SJSA1 (cell line): ENCODE measurements at regions not wholly inside any gene's neighbourhood (a gene's known extent, or its start where the extent isn't known, plus 50 kb on each side); places are given as distances from the start of the nearest gene placed in this dataset.

ENCODE experiments used
- DNase-seq, 2 experiments: peaks; one replicate each; pipeline ENCODE4 v3.0.0-alpha.2; 2015 to 2020; ENCODE audit warnings: low spot score in 2 of 2, low read depth in 1 of 2
- H3K27ac ChIP-seq: fragments of 250-450 bp; sonication (Bioruptor Pico); 2 replicates; pipeline ENCODE4 v1.5.1; 2020; ENCODE audit warnings: mild to moderate bottlenecking, moderate library complexity
- H3K27me3 ChIP-seq: fragments of 250-450 bp; sonication (Bioruptor Pico); replicated peaks from 2 replicates; pipeline ENCODE4 v1.5.1; 2020; ENCODE audit warnings: mild to moderate bottlenecking, moderate library complexity
- H3K36me3 ChIP-seq: fragments of 250-450 bp; sonication (Bioruptor Pico); 2 replicates; pipeline ENCODE4 v1.5.1; 2020; ENCODE audit warnings: mild to moderate bottlenecking
- H3K4me1 ChIP-seq: fragments of 250-450 bp; sonication (Bioruptor Pico); replicated peaks from 2 replicates; pipeline ENCODE4 v1.6.1; 2021; ENCODE audit warnings: mild to moderate bottlenecking
- H3K4me3 ChIP-seq: fragments of 250-450 bp; sonication (Bioruptor Pico); 2 replicates; pipeline ENCODE4 v1.5.1; 2020; ENCODE audit warnings: mild to moderate bottlenecking
- H3K9me3 ChIP-seq: fragments of 250-450 bp; sonication (Bioruptor Pico); replicated peaks from 2 replicates; pipeline ENCODE4 v1.5.1; 2020; ENCODE audit warnings: mild to moderate bottlenecking

- Histone ChIP-seq H3K36me3 (no peaks in the 10 kb centered on the region), H3K4me3 (no peak overlapping the region), H3K4me1 (no peaks in the 10 kb centered on the region), H3K9me3 (no peaks in the 10 kb centered on the region), H3K27me3 (no peaks in the 10 kb centered on the region), H3K27ac (no peak overlapping the region)
- DNase-seq = no peak
Measured at GRCh38 chr11:127711748-127712147, 711.2 kb upstream of the KIRREL3 start.

- Histone ChIP-seq H3K27me3 (no peaks in the 10 kb centered on the region), H3K36me3 (no peaks in the 10 kb centered on the region), H3K27ac (no peak overlapping the region), H3K4me3 (no peak overlapping the region), H3K9me3 (no peaks in the 10 kb centered on the region), H3K4me1 (no peaks in the 10 kb centered on the region)
- DNase-seq = no peak
Measured at GRCh38 chr11:127710831-127711230, 710.3 kb upstream of the KIRREL3 start.

- Histone ChIP-seq H3K36me3 (no peaks in the 10 kb centered on the region), H3K27me3 (no peaks in the 10 kb centered on the region), H3K27ac (no peak overlapping the region), H3K4me1 (no peaks in the 10 kb centered on the region), H3K9me3 (no peaks in the 10 kb centered on the region), H3K4me3 (no peak overlapping the region)
- DNase-seq = no peak
Measured at GRCh38 chr11:127709960-127710359, 709.4 kb upstream of the KIRREL3 start.

- Histone ChIP-seq H3K4me1 (no peaks in the 10 kb centered on the region), H3K36me3 (no peaks in the 10 kb centered on the region), H3K9me3 (no peaks in the 10 kb centered on the region), H3K27me3 (no peaks in the 10 kb centered on the region), H3K4me3 (no peak overlapping the region), H3K27ac (no peak overlapping the region)
- DNase-seq = no peak
Measured at GRCh38 chr11:127693686-127694085, 693.1 kb upstream of the KIRREL3 start.

GRCh38 chr11:127683321-127683720, 682.8 kb upstream of the KIRREL3 start:
- Histone ChIP-seq H3K4me1 (no peaks in the 10 kb centered on the region), H3K4me3 (no peak overlapping the region), H3K27me3 (no peaks in the 10 kb centered on the region), H3K27ac (no peak overlapping the region), H3K36me3 (no peaks in the 10 kb centered on the region), H3K9me3 (no peaks in the 10 kb centered on the region)
- no peak for DNase-seq

GRCh38 chr11:127679816-127680545, 679.4 kb upstream of the KIRREL3 start:
- DNase-seq = no peak
- Histone ChIP-seq H3K4me1 (no peaks in the 10 kb centered on the region), H3K27me3 (no peaks in the 10 kb centered on the region), H3K27ac (no peak overlapping the region), H3K4me3 (no peak overlapping the region), H3K36me3 (no peaks in the 10 kb centered on the region), H3K9me3 (no peaks in the 10 kb centered on the region)

- DNase-seq = no peak
- Histone ChIP-seq H3K4me1 (no peaks in the 10 kb centered on the region), H3K36me3 (no peaks in the 10 kb centered on the region), H3K27ac (no peak overlapping the region), H3K4me3 (no peak overlapping the region), H3K9me3 (no peaks in the 10 kb centered on the region), H3K27me3 (no peaks in the 10 kb centered on the region)
Measured at GRCh38 chr11:127678631-127679030, 678.1 kb upstream of the KIRREL3 start.

GRCh38 chr11:127677660-127678425, 677.3 kb upstream of the KIRREL3 start:
- no peak for DNase-seq
- no peaks in the 10 kb centered on the region for H3K36me3 ChIP-seq
- H3K4me3 ChIP-seq = no peak overlapping the region
- no peaks in the 10 kb centered on the region for H3K9me3 ChIP-seq
- no peaks in the 10 kb centered on the region for H3K27me3 ChIP-seq
- no peaks in the 10 kb centered on the region for H3K4me1 ChIP-seq
- H3K27ac ChIP-seq = no peak overlapping the region

GRCh38 chr11:127675581-127675980, 675.0 kb upstream of the KIRREL3 start:
- no peaks in the 10 kb centered on the region for H3K4me1 ChIP-seq
- no peak for DNase-seq
- no peak overlapping the region for H3K27ac ChIP-seq
- no peaks in the 10 kb centered on the region for H3K27me3 ChIP-seq
- no peak overlapping the region for H3K4me3 ChIP-seq
- no peaks in the 10 kb centered on the region for H3K36me3 ChIP-seq
- H3K9me3 ChIP-seq = no peaks in the 10 kb centered on the region

- DNase-seq = no peak
- no peaks in the 10 kb centered on the region for H3K9me3 ChIP-seq
Measured at GRCh38 chr11:127674754-127675153, 674.2 kb upstream of the KIRREL3 start.

GRCh38 chr11:127670374-127671119, 670.0 kb upstream of the KIRREL3 start:
- Histone ChIP-seq H3K27ac (no peak overlapping the region), H3K27me3 (no peaks in the 10 kb centered on the region), H3K9me3 (no peaks in the 10 kb centered on the region), H3K4me1 (no peaks in the 10 kb centered on the region), H3K36me3 (no peaks in the 10 kb centered on the region), H3K4me3 (no peak overlapping the region)
- no peak for DNase-seq

More at GRCh38 chr11:127674754-127675153, 674.2 kb upstream of the KIRREL3 start:
- H3K4me1 ChIP-seq = no peaks in the 10 kb centered on the region
- no peaks in the 10 kb centered on the region for H3K27me3 ChIP-seq
- no peak overlapping the region for H3K4me3 ChIP-seq
- H3K27ac ChIP-seq = no peak overlapping the region
- H3K36me3 ChIP-seq = no peaks in the 10 kb centered on the region

GRCh38 chr11:127656116-127656836, 655.7 kb upstream of the KIRREL3 start:
- peaks cover 9% of the 10 kb centered on the region for H3K4me1 ChIP-seq

GRCh38 chr11:127653076-127653475, 652.5 kb upstream of the KIRREL3 start:
- Histone ChIP-seq H3K27me3 (no peaks in the 10 kb centered on the region), H3K4me3 (no peak overlapping the region), H3K36me3 (no peaks in the 10 kb centered on the region), H3K9me3 (no peaks in the 10 kb centered on the region), H3K4me1 (peaks cover 14% of the 10 kb centered on the region), H3K27ac (no peak overlapping the region)
- DNase-seq = no peak

More at GRCh38 chr11:127656116-127656836, 655.7 kb upstream of the KIRREL3 start:
- no peak overlapping the region for H3K4me3 ChIP-seq
- no peaks in the 10 kb centered on the region for H3K36me3 ChIP-seq
- no peak for DNase-seq
- H3K9me3 ChIP-seq = no peaks in the 10 kb centered on the region
- no peak overlapping the region for H3K27ac ChIP-seq
- H3K27me3 ChIP-seq = no peaks in the 10 kb centered on the region
